ENCODE measurements at regions not wholly inside any gene's neighbourhood (a gene's known extent, or its start where the extent isn't known, plus 50 kb on each side); places are given as distances from the start of the nearest gene placed in this dataset.

DNA sequence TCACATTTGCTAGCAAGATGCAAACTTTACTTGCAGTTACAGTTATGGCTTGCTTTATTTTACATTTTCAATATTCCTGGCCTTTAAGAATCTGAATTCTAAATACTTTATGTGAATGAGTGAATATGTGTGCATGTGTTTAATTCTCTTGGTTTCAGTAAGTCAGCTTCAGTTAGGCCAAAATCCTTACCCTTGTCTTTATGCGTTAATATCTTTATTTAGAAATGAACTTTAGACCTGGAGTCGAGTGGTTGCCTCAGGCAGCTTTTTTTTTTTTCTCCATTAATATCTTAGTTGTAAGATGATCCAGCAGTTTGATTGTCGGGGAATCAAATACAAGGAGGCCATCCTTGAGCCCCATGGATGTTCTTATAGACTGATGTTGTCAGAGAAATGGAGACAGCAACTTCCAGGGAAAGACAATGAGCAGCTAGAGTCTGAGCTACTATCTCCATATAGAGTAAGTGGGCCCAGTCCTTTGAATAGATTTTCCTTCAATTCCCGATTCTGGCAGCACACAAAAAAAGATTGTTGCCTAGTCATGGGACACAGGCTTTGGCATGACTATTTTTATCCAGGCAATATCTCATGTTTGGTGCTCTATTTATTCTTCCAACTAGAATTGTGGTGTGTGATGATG, 398.0 kb downstream of the DHX35 start:
- H3K36me3 ChIP-seq (ENCODE audit: insufficient read depth, low read length): no peaks in the 10 kb centered on the region
- CTCF ChIA-PET: no interaction called here
- DNase-seq: no peak
- no peaks in the 10 kb centered on the region for H3K36me3 Mint-ChIP-seq
- H3K27me3 Mint-ChIP-seq: peaks cover 0 to 3% of the 10 kb centered on the region in 2 donors
- H3K27ac Mint-ChIP-seq: no peak overlapping the region
- H3K9me3 ChIP-seq (ENCODE audit: low read length): no peaks in the 10 kb centered on the region
- H3K27ac ChIP-seq (ENCODE audit: low read depth, low read length): no peak overlapping the region
- POLR2A ChIA-PET: no interaction called here
- H3K4me1 ChIP-seq (ENCODE audit: insufficient read depth, low read length): no peaks in the 10 kb centered on the region
- H3K4me3 ChIP-seq (ENCODE audit: low read length): no peak overlapping the region
- peaks cover 0 to 7% (median 5%) of the 10 kb centered on the region in 5 donors for H3K9me3 Mint-ChIP-seq
- H3K27me3 ChIP-seq (ENCODE audit: insufficient read depth, low read length, poor library complexity, severe bottlenecking): no peaks in the 10 kb centered on the region
- H3K4me3 Mint-ChIP-seq: no peak overlapping the region
- H3K4me1 Mint-ChIP-seq: no peaks in the 10 kb centered on the region

DNA sequence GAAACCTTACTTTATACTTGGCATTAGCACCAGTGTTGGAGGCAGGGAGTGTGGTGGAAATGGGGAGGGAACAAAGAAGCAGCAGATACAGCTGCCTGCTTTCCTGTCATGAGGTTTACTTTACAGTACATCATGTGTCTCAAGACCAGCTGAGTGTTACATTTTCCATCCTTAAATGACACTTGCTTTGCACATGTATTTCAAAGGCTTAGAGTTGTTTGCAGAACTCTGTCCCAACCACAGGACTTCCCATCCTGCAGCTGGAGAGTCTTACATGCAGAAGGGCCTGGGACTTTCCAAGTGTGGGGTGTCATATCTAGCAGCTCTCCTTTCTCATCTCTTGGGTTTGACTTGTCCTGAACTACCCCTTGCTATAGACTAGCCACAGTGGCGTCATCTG, 395.9 kb downstream of the DHX35 start:
- Histone ChIP-seq H3K9me3 (ENCODE audit: low read length) (no peaks in the 10 kb centered on the region), H3K27me3 (ENCODE audit: insufficient read depth, low read length, poor library complexity, severe bottlenecking) (no peaks in the 10 kb centered on the region), H3K4me3 (ENCODE audit: low read length) (no peak overlapping the region), H3K27ac (ENCODE audit: low read depth, low read length) (no peak overlapping the region), H3K36me3 (ENCODE audit: insufficient read depth, low read length) (no peaks in the 10 kb centered on the region), H3K4me1 (ENCODE audit: insufficient read depth, low read length) (no peaks in the 10 kb centered on the region)
- Mint-ChIP-seq H3K4me1 (no peaks in the 10 kb centered on the region), H3K4me3 (no peak overlapping the region), H3K9me3 (peaks cover 0 to 6% (median 3%) of the 10 kb centered on the region in 5 donors), H3K27ac (no peak overlapping the region), H3K36me3 (no peaks in the 10 kb centered on the region), H3K27me3 (no peaks in the 10 kb centered on the region)
- no peak for DNase-seq
- ChIA-PET CTCF (no interaction called here), POLR2A (no interaction called here)

DNA sequence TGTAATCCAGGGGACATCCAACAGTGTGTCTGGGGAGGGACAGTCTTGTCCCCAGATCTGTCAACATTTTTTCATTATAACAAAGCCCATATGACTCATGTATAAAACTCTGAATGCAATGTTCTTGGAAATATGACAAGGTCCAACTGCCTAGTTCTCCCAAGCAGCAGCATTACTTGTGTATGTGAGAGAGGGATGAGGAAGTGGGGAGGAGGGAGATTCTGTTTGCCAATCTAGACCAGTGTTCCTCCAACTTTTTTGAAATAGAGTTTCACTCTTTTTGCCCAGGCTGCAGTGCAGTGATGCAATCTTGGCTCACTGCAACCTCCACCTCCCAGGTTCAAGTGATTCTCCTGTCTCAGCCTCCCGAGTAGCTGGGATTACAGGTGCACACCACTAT, 394.8 kb downstream of the DHX35 start:
- Mint-ChIP-seq H3K9me3 (peaks cover 0 to 6% (median 3%) of the 10 kb centered on the region in 5 donors), H3K36me3 (no peaks in the 10 kb centered on the region), H3K27ac (no peak overlapping the region), H3K4me3 (no peak overlapping the region), H3K27me3 (no peaks in the 10 kb centered on the region), H3K4me1 (no peaks in the 10 kb centered on the region)
- H3K4me1 ChIP-seq (ENCODE audit: insufficient read depth, low read length): no peaks in the 10 kb centered on the region
- H3K9me3 ChIP-seq (ENCODE audit: low read length): no peaks in the 10 kb centered on the region
- H3K4me3 ChIP-seq (ENCODE audit: low read length): no peak overlapping the region
- POLR2A ChIA-PET: no interaction called here
- CTCF ChIA-PET: no interaction called here
- H3K27ac ChIP-seq (ENCODE audit: low read depth, low read length): no peak overlapping the region
- no peaks in the 10 kb centered on the region for H3K36me3 ChIP-seq (ENCODE audit: insufficient read depth, low read length)
- no peaks in the 10 kb centered on the region for H3K27me3 ChIP-seq (ENCODE audit: insufficient read depth, low read length, poor library complexity, severe bottlenecking)
- no peak for DNase-seq

GRCh38 chr20:39349240-39349639, 387.1 kb downstream of the DHX35 start:
- no peak overlapping the region for H3K27ac Mint-ChIP-seq

DNA sequence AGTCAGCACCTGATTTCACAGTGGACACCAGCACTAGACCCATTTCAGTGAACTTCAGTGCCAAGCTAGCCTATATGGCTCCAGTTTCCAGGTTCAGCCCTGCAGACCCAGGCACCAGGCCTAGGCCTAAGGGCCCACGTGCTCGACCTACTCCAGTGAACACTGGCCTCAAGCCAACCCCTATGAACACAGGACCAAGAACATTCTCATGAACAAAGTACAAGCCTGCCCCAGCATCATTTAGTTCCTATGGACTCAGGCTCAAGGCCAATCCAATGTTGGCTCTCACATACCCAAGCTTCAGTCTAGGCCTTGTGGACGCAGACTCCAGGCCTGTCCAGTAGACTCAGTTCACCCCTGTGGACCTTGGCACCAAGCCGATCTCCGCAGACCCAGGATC, 385.5 kb downstream of the DHX35 start:
- DNase-seq: no peak
- POLR2A ChIA-PET: no interaction called here
- Mint-ChIP-seq H3K9me3 (peaks cover 19 to 30% (median 26%) of the 10 kb centered on the region in 5 donors), H3K27me3 (peaks cover 3 to 5% of the 10 kb centered on the region in 2 donors), H3K4me3 (no peak overlapping the region), H3K27ac (no peak overlapping the region), H3K36me3 (peaks cover 0 to 15% (median 0%) of the 10 kb centered on the region in 3 donors), H3K4me1 (no peaks in the 10 kb centered on the region)
- H3K4me1 ChIP-seq (ENCODE audit: insufficient read depth, low read length): no peaks in the 10 kb centered on the region
- CTCF ChIA-PET: no interaction called here
- no peaks in the 10 kb centered on the region for H3K27me3 ChIP-seq (ENCODE audit: insufficient read depth, low read length, poor library complexity, severe bottlenecking)
- no peak overlapping the region for H3K27ac ChIP-seq (ENCODE audit: low read depth, low read length)
- no peaks in the 10 kb centered on the region for H3K9me3 ChIP-seq (ENCODE audit: low read length)
- no peaks in the 10 kb centered on the region for H3K36me3 ChIP-seq (ENCODE audit: insufficient read depth, low read length)
- H3K4me3 ChIP-seq (ENCODE audit: low read length): no peak overlapping the region

More at GRCh38 chr20:39349240-39349639, 387.1 kb downstream of the DHX35 start:
- Mint-ChIP-seq H3K36me3 (peaks cover 0 to 7% (median 0%) of the 10 kb centered on the region in 3 donors), H3K4me3 (no peak overlapping the region), H3K9me3 (peaks cover 15 to 30% (median 26%) of the 10 kb centered on the region in 5 donors), H3K27me3 (peaks cover 0 to 3% of the 10 kb centered on the region in 2 donors), H3K4me1 (no peaks in the 10 kb centered on the region)
- no peaks in the 10 kb centered on the region for H3K9me3 ChIP-seq (ENCODE audit: low read length)
- no peaks in the 10 kb centered on the region for H3K4me1 ChIP-seq (ENCODE audit: insufficient read depth, low read length)
- no peaks in the 10 kb centered on the region for H3K36me3 ChIP-seq (ENCODE audit: insufficient read depth, low read length)
- H3K27me3 ChIP-seq (ENCODE audit: insufficient read depth, low read length, poor library complexity, severe bottlenecking): no peaks in the 10 kb centered on the region
- no peak overlapping the region for H3K27ac ChIP-seq (ENCODE audit: low read depth, low read length)
- no peak for DNase-seq
- ChIA-PET POLR2A (no interaction called here), CTCF (no interaction called here)
- H3K4me3 ChIP-seq (ENCODE audit: low read length): no peak overlapping the region

DNA sequence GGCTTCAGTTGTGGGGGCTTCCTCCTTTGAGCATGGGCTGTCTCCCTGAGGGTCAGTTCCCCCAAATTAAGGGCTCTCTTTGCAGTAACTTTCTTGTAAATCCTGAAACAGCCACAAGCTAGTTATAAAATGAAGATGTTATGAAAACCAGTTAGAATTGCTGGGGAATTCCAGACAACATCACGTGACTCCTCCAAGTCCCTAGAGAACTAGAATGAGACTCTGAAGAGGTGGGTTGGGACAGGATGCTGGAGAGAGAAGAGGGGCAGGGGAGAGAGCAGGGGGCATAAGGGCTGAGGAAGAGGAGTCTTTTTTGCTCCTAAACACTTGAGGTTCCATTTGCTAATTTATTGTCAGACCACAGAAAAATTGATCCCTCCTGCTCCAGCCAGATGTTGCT, 380.3 kb downstream of the DHX35 start:
- H3K4me1 Mint-ChIP-seq: no peaks in the 10 kb centered on the region
- CTCF ChIA-PET: no interaction called here
- no peaks in the 10 kb centered on the region for H3K9me3 ChIP-seq (ENCODE audit: low read length)
- DNase-seq: no peak
- H3K27ac ChIP-seq (ENCODE audit: low read depth, low read length): no peak overlapping the region
- no peaks in the 10 kb centered on the region for H3K27me3 ChIP-seq (ENCODE audit: insufficient read depth, low read length, poor library complexity, severe bottlenecking)
- H3K27me3 Mint-ChIP-seq: peaks cover 2 to 3% of the 10 kb centered on the region in 2 donors
- H3K4me3 Mint-ChIP-seq: no peak overlapping the region
- H3K36me3 Mint-ChIP-seq: peaks cover 0 to 10% (median 0%) of the 10 kb centered on the region in 3 donors
- H3K36me3 ChIP-seq (ENCODE audit: insufficient read depth, low read length): no peaks in the 10 kb centered on the region
- H3K27ac Mint-ChIP-seq: no peak overlapping the region
- no peak overlapping the region for H3K4me3 ChIP-seq (ENCODE audit: low read length)
- H3K4me1 ChIP-seq (ENCODE audit: insufficient read depth, low read length): no peaks in the 10 kb centered on the region
- peaks cover 6 to 12% (median 7%) of the 10 kb centered on the region in 5 donors for H3K9me3 Mint-ChIP-seq
- POLR2A ChIA-PET: no interaction called here

GRCh38 chr20:39338469-39339376, 376.6 kb downstream of the DHX35 start:
- CTCF ChIA-PET: no interaction called here
- peaks cover 0 to 6% (median 2%) of the 10 kb centered on the region in 5 donors for H3K9me3 Mint-ChIP-seq

DNA sequence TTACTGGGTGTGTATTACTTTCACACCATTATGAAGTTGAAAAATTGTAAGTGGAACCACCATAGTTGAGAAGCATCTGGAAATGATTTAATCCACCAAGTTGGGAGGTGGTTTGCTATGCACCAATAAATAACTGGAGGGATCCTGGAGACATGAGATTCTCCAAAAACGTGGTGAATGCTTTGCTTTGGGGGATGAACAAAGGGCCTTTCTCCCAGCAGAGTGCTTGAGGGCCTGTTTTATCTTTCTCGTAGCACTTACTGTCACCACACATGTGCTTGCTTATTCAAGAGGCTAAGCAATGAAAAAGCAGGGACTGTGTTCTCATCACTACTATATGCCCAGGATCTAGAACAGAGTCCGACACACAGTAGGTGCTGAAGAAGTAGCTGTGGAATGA, 371.1 kb downstream of the DHX35 start:
- Histone ChIP-seq H3K4me1 (ENCODE audit: insufficient read depth, low read length) (no peaks in the 10 kb centered on the region), H3K36me3 (ENCODE audit: insufficient read depth, low read length) (no peaks in the 10 kb centered on the region), H3K27me3 (ENCODE audit: insufficient read depth, low read length, poor library complexity, severe bottlenecking) (no peaks in the 10 kb centered on the region), H3K4me3 (ENCODE audit: low read length) (no peak overlapping the region), H3K9me3 (ENCODE audit: low read length) (no peaks in the 10 kb centered on the region), H3K27ac (ENCODE audit: low read depth, low read length) (no peak overlapping the region)
- ChIA-PET CTCF (no interaction called here), POLR2A (no interaction called here)
- Mint-ChIP-seq H3K27me3 (no peaks in the 10 kb centered on the region), H3K4me3 (no peak overlapping the region), H3K27ac (no peak overlapping the region), H3K9me3 (peaks cover 0 to 2% (median 0%) of the 10 kb centered on the region in 5 donors), H3K36me3 (no peaks in the 10 kb centered on the region), H3K4me1 (no peaks in the 10 kb centered on the region)
- DNase-seq: no peak

More at GRCh38 chr20:39338469-39339376, 376.6 kb downstream of the DHX35 start:
- H3K27ac ChIP-seq (ENCODE audit: low read depth, low read length): no peak overlapping the region
- DNase-seq: no peak
- no peaks in the 10 kb centered on the region for H3K36me3 ChIP-seq (ENCODE audit: insufficient read depth, low read length)
- Mint-ChIP-seq H3K27ac (no peak overlapping the region), H3K36me3 (peaks cover 0 to 7% (median 0%) of the 10 kb centered on the region in 3 donors), H3K27me3 (peaks cover 2 to 3% of the 10 kb centered on the region in 2 donors), H3K4me3 (no peak overlapping the region), H3K4me1 (no peaks in the 10 kb centered on the region)
- H3K4me3 ChIP-seq (ENCODE audit: low read length): no peak overlapping the region
- H3K4me1 ChIP-seq (ENCODE audit: insufficient read depth, low read length): no peaks in the 10 kb centered on the region
- POLR2A ChIA-PET: no interaction called here
- no peaks in the 10 kb centered on the region for H3K27me3 ChIP-seq (ENCODE audit: insufficient read depth, low read length, poor library complexity, severe bottlenecking)
- H3K9me3 ChIP-seq (ENCODE audit: low read length): no peaks in the 10 kb centered on the region
